Activated CD8-positive, alpha-beta T cell treated with anti-CD3 and anti-CD28 coated beads, Interleukin-2, amount 10 ng/mL, durations not matched to agents 7 days and 5 days (primary cell): ENCODE measurements at regions not wholly inside any gene's neighbourhood (a gene's known extent, or its start where the extent isn't known, plus 50 kb on each side); places are given as distances from the start of the nearest gene placed in this dataset.

ENCODE experiments used
- ATAC-seq: fragments of 150-1000 bp; cut with Tn5 transposase; one replicate; pipeline ENCODE4 v1.10.0; 2021; ENCODE audit warnings: moderate library complexity
- CTCF ChIA-PET: fragments of 350-600 bp; sonication (Branson Sonifier 250); formaldehyde crosslinking; loops from one replicate; lab custom pipeline; 2021; ENCODE audit warnings: antibody characterized with exemption; lab: Charles Lee
- POLR2A ChIA-PET: fragments of 350-600 bp; sonication (Branson Sonifier 250); formaldehyde crosslinking; loops from one replicate; lab custom pipeline; 2021; ENCODE audit warnings: antibody characterized with exemption; lab: Charles Lee
- DNase-seq: peaks from one replicate; pipeline ENCODE4 v3.0.0-alpha.2; 2020
- H3K27ac Mint-ChIP-seq: one replicate; pipeline ENCODE4 v1.8.0; 2021; ENCODE audit warnings: mild to moderate bottlenecking, mixed read lengths
- H3K27me3 Mint-ChIP-seq: one replicate; pipeline ENCODE4 v1.8.0; 2021; ENCODE audit warnings: low read depth, mixed read lengths
- H3K36me3 Mint-ChIP-seq: one replicate; pipeline ENCODE4 v1.8.0; 2021; ENCODE audit warnings: low read depth, mixed read lengths
- H3K4me1 Mint-ChIP-seq: one replicate; pipeline ENCODE4 v1.8.0; 2021; ENCODE audit warnings: low read depth, mixed read lengths
- H3K4me3 Mint-ChIP-seq: one replicate; pipeline ENCODE4 v1.8.0; 2021; ENCODE audit warnings: mild to moderate bottlenecking, mixed read lengths
- H3K9me3 Mint-ChIP-seq: one replicate; pipeline ENCODE4 v1.8.0; 2022; ENCODE audit warnings: mixed read lengths; ENCODE audit not compliant: insufficient read depth

DNA sequence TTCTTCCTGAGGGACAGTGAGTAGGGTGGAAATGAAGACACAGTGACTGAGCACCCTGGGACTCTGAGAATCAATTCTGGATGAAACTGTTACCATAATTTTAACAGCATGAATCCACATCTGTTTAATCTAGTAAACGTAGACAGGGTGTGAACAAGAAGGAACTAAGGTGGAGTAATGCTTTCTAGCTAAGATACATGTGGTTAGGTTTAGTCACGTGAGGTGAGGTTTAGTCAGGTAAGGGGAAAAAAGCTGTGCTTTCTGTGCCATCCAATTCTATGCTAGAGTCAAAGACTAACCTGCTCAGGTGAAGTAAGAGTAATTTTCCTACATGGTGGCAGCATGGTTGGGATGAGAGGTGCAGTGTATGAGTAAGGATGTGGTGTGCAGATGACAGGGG lies 54.0 kb upstream of the C4orf54 start:
- DNase-seq: no peak
- POLR2A ChIA-PET: no interaction called here
- peaks cover 5% of the 10 kb centered on the region for H3K27me3 Mint-ChIP-seq
- no peak for ATAC-seq
- H3K9me3 Mint-ChIP-seq: no peaks in the 10 kb centered on the region
- H3K4me3 Mint-ChIP-seq: no peak overlapping the region
- no peaks in the 10 kb centered on the region for H3K36me3 Mint-ChIP-seq
- no peaks in the 10 kb centered on the region for H3K4me1 Mint-ChIP-seq
- CTCF ChIA-PET: no interaction called here
- no peak overlapping the region for H3K27ac Mint-ChIP-seq

DNA sequence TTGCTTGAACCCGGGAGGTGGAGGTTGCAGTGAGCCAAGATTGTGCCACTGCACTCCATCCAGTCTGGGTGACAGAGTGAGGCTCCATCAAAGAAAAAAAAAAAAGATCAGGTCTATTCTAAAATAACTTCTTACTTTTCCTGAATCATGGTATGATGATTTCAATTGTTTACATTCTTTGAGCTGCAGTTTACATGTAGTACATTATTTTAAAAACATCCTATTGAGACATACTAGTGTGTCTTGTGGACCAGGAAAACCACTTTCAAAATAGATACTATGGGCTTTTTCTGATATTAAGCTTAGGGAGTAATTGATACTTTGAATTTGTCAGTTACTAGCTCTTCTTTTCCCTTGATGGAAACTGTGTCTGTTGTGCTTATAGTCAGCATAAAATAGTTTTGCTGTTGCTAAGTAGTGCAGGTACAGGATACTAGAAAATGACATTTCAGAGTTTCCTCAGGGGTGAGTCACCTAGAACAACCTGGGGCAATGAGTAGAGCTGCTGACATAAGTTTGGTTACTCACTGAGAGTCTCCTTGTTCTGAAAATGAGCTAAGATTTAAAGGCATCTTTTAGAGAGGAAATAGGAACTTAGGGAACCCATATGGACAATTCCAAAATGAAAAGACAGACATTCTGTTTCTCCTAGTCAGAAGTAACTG lies 53.2 kb upstream of the C4orf54 start:
- ChIA-PET CTCF (no interaction called here), POLR2A (no interaction called here)
- no peak overlapping the region for H3K27ac Mint-ChIP-seq
- no peaks in the 10 kb centered on the region for H3K4me1 Mint-ChIP-seq
- peaks cover 8% of the 10 kb centered on the region for H3K27me3 Mint-ChIP-seq
- DNase-seq: no peak
- H3K36me3 Mint-ChIP-seq: no peaks in the 10 kb centered on the region
- no peak for ATAC-seq
- no peak overlapping the region for H3K4me3 Mint-ChIP-seq
- no peaks in the 10 kb centered on the region for H3K9me3 Mint-ChIP-seq

GRCh38 chr4:99710020-99710419 lies 52.4 kb upstream of the C4orf54 start:
- POLR2A ChIA-PET: no interaction called here
- ATAC-seq: no peak
- H3K4me3 Mint-ChIP-seq: no peak overlapping the region

DNA sequence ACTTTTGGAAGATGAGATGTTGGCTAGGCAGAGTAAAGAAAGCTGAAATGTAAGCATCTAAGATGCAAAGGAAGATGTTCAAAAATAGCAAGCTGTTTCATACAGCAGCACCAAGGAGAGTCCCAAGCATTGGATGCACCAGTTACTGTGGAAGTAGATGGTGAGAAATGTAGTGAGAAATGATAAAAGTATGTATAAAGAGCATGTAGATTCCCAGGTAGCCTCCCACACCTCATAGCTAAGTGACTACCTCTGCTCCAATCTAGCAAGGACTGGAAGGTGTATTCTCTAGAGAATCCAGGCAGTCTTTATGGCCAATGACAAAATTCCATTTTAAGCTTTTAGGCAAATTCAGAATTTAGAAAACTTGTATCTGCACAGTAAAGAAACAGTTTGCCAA lies 50.9 kb upstream of the C4orf54 start:
- POLR2A ChIA-PET: no interaction called here
- no peak for ATAC-seq
- no peak overlapping the region for H3K27ac Mint-ChIP-seq
- H3K4me3 Mint-ChIP-seq: no peak overlapping the region
- no peak for DNase-seq
- H3K36me3 Mint-ChIP-seq: no peaks in the 10 kb centered on the region
- H3K4me1 Mint-ChIP-seq: no peaks in the 10 kb centered on the region
- H3K27me3 Mint-ChIP-seq: peaks cover 8% of the 10 kb centered on the region
- H3K9me3 Mint-ChIP-seq: no peaks in the 10 kb centered on the region
- CTCF ChIA-PET: no interaction called here

More at GRCh38 chr4:99710020-99710419, 52.4 kb upstream of the C4orf54 start:
- H3K36me3 Mint-ChIP-seq: no peaks in the 10 kb centered on the region
- no peak for DNase-seq
- H3K9me3 Mint-ChIP-seq: no peaks in the 10 kb centered on the region
- CTCF ChIA-PET: no interaction called here
- H3K4me1 Mint-ChIP-seq: no peaks in the 10 kb centered on the region
- peaks cover 8% of the 10 kb centered on the region for H3K27me3 Mint-ChIP-seq
- H3K27ac Mint-ChIP-seq: no peak overlapping the region
